Retinal pigment epithelial cell (primary cell): ENCODE measurements at regions not wholly inside any gene's neighbourhood (a gene's known extent, or its start where the extent isn't known, plus 50 kb on each side); places are given as distances from the start of the nearest gene placed in this dataset.

Source experiments
- DNase-seq: peaks from one replicate; pipeline ENCODE4 v3.0.0-alpha.2; 2010; ENCODE audit warnings: low read depth
- H3K4me3 ChIP-seq: 2 replicates; pipeline ENCODE4 v1.5.1; 2011; ENCODE audit warnings: mild to moderate bottlenecking, low read length, control low read depth, moderate library complexity
- TF ChIP-seq, protein P1 (sequence below): conservative IDR thresholded peaks from 2 replicates; pipeline ENCODE4 v1.5.1; 2011; ENCODE audit warnings: low read depth, low read length, control low read depth, inconsistent platforms

DNA sequence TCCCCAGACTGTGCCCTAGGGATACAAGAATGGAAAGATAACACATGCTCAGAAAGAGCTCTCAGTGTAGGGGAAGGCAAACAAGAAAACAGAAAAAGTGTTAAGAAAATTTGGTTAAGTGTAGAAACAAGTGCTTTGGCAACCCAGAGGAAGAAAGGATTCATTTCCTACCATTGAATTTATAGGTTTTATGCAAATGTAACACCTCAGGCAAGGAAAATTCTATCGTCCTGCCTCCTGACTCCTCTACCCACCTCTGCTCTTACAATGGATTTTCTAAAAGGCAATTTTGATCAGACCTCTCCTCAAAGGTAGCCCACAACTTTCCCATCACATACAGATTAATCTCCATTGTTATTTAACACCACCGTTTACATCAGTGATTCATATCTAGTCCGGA, 298.7 kb downstream of the RFC3 start:
- H3K4me3 ChIP-seq = no peak overlapping the region
- no peak for DNase-seq
- TF ChIP-seq, protein P1, sequence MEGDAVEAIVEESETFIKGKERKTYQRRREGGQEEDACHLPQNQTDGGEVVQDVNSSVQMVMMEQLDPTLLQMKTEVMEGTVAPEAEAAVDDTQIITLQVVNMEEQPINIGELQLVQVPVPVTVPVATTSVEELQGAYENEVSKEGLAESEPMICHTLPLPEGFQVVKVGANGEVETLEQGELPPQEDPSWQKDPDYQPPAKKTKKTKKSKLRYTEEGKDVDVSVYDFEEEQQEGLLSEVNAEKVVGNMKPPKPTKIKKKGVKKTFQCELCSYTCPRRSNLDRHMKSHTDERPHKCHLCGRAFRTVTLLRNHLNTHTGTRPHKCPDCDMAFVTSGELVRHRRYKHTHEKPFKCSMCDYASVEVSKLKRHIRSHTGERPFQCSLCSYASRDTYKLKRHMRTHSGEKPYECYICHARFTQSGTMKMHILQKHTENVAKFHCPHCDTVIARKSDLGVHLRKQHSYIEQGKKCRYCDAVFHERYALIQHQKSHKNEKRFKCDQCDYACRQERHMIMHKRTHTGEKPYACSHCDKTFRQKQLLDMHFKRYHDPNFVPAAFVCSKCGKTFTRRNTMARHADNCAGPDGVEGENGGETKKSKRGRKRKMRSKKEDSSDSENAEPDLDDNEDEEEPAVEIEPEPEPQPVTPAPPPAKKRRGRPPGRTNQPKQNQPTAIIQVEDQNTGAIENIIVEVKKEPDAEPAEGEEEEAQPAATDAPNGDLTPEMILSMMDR = no peak

DNA sequence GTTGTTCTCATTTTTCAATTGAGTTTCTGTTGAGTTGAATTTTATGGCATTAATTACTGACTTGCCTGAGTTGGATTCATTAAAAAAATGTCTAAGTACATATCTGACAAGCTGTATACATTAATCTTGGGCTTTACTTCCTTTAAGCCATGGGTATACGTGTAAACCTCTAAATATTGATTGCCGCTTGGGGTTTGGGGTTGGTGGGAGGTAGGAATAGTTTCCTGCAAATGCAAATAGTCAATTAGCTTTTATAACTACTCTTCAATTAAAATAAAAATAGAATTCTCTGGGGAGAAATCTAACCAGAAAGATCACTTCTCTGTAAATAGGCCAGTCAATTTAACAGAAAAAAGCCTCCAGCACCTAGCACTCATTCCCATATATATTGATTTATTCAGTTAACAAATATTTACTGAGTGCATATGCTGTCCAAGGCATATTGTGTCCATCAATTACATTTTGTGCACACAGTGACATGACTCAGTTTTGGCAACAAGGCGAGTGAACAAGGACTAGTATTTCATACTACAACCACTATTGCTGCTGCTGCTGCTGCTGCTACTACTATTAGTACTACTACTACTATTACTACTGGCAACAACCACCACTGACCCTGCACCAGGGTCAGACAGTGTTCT, 306.8 kb downstream of the RFC3 start:
- no peak for DNase-seq
- no peak overlapping the region for H3K4me3 ChIP-seq
- TF ChIP-seq, protein P1 = no peak

DNA sequence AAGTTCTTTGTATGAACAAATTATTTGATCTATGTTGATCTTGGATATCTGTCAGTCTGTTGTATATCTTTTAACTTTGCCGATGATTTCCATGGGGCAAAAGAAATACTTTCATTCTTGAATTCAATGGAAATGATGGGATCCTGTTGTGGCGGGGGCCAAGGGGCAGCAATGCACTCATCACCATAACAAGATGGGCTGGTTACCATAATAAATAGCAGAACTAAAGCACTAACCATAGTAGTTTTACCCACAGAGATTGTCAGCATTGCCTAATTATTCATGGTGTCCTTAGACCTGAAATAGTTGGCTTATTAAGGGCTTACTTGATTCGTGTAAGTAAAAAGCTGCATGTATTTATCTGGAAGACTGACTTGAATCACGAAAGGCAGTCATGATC, 309.6 kb downstream of the RFC3 start:
- TF ChIP-seq, protein P1 = no peak
- no peak overlapping the region for H3K4me3 ChIP-seq
- no peak for DNase-seq

DNA sequence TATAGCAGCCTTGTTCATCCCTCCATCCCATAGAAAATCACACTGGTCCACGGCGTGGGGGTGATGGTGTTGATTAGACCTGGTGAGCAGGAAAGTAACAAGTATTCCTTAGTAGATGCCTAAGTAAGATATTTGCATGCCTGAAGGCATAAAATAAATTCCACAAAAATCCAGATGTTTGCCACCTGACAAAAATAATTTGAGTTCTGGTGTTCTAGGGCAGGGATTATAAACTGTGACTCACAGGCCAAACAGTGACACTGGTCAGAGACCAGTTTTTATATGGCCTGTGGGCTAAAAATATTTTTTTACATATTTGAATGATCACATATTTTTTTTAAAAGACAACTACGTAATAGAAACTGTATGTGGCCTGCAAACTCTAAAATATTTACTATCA, 310.7 kb downstream of the RFC3 start:
- DNase-seq = no peak
- TF ChIP-seq, protein P1 = no peak
- H3K4me3 ChIP-seq = no peak overlapping the region

DNA sequence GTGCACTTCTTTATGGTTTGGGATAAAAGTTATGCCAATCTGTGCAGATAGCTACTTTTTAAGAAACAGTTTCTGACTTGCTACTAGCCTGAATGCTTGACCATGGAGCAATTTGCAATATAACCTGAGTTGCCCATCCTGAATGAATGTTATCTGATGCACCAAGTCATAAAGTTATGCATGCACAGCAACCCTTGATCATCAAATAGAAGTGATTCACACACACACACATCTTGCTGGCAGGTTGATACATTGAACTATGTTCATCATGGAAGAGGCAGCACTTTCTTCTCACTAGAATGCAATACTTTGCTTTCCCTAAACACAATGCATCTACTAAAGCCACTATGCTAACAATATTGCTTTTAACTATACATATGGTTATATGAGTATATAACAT, 311.5 kb downstream of the RFC3 start:
- DNase-seq = no peak
- no peak overlapping the region for H3K4me3 ChIP-seq
- TF ChIP-seq, protein P1 = no peak

DNA sequence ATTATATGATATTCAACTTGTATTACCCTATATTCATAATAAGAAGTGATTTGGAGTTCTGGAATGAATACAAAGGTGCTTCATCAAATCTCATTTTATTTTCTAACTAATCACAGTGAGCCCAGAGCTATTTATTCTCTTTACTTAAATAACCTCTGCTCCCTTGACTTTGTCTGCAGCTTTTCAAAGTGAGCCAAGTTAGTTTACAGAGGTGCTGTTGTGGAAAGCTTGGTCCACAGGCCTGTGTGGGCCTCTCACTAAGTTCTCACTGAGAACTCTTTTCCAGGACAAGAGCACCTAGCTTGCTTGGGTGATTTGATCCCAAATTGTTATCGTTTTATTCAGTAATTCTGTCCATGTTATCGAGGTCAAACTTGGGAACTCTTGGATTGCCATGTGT, 319.3 kb downstream of the RFC3 start:
- TF ChIP-seq, protein P1 = no peak
- H3K4me3 ChIP-seq = no peak overlapping the region
- no peak for DNase-seq

DNA sequence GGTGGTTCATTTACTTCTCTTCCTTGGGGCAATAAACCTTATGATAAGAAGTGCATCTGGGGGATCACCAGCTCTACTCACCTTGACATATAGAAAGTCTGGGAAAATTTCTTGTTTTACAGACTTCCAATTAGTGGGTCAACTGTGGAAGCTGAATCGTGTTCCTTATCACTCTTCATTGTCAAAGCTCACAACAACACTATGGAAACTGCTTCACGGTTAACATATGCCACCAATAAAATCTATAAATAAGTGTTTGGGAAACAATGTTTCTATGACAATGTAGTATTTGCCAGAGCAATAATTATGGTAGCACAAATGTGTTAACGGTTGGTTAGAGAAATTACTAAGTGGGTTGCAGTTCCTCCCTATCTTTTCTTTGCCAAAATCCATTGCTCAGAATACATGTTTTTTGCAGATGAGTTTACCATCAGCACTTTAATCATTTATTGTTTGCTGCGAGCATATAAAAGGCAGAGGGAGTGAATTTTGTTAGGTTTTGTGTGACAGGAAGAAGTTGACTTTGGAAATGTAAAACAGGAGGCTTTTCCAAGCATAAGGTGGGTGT, 321.8 kb downstream of the RFC3 start:
- TF ChIP-seq, protein P1 = no peak
- H3K4me3 ChIP-seq = no peak overlapping the region
- no peak for DNase-seq
